ENCODE measurements at regions not wholly inside any gene's neighbourhood (a gene's known extent, or its start where the extent isn't known, plus 50 kb on each side); places are given as distances from the start of the nearest gene placed in this dataset.

DNA sequence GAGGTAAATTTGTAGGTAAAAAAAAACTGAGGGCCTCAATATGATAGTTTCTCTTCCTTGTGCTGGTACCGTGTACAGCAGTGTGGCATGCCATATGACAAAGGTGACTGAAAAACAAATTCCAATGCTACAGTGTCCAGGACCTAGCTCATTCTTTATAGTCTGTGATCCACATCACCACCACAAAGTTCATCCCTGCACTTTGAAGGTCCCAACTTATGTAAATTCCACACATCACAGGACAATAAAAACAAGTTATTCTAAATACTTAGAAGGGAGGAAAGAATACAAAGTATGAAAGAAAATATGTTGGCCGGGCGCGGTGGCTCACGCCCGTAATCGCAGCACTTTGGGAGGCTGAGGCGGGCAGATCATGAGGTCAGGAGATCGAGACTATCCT, 314.6 kb upstream of the SGCG start:
- TF ChIP-seq, protein P1, sequence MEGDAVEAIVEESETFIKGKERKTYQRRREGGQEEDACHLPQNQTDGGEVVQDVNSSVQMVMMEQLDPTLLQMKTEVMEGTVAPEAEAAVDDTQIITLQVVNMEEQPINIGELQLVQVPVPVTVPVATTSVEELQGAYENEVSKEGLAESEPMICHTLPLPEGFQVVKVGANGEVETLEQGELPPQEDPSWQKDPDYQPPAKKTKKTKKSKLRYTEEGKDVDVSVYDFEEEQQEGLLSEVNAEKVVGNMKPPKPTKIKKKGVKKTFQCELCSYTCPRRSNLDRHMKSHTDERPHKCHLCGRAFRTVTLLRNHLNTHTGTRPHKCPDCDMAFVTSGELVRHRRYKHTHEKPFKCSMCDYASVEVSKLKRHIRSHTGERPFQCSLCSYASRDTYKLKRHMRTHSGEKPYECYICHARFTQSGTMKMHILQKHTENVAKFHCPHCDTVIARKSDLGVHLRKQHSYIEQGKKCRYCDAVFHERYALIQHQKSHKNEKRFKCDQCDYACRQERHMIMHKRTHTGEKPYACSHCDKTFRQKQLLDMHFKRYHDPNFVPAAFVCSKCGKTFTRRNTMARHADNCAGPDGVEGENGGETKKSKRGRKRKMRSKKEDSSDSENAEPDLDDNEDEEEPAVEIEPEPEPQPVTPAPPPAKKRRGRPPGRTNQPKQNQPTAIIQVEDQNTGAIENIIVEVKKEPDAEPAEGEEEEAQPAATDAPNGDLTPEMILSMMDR (IDR thresholded peaks at IDR 0.05) = no peak
- TF ChIP-seq POLR2AphosphoS5 (IDR thresholded peaks at IDR 0.05) = no peak

Data from gastroesophageal sphincter (tissue), 3 donors.